ENCODE measurements at regions not wholly inside any gene's neighbourhood (a gene's known extent, or its start where the extent isn't known, plus 50 kb on each side); places are given as distances from the start of the nearest gene placed in this dataset.
"Not testable (repeated sequence)": the region's sequence is repeated elsewhere in the genome, so short reads cannot be mapped to it uniquely, and the experiment has no call there.

DNA sequence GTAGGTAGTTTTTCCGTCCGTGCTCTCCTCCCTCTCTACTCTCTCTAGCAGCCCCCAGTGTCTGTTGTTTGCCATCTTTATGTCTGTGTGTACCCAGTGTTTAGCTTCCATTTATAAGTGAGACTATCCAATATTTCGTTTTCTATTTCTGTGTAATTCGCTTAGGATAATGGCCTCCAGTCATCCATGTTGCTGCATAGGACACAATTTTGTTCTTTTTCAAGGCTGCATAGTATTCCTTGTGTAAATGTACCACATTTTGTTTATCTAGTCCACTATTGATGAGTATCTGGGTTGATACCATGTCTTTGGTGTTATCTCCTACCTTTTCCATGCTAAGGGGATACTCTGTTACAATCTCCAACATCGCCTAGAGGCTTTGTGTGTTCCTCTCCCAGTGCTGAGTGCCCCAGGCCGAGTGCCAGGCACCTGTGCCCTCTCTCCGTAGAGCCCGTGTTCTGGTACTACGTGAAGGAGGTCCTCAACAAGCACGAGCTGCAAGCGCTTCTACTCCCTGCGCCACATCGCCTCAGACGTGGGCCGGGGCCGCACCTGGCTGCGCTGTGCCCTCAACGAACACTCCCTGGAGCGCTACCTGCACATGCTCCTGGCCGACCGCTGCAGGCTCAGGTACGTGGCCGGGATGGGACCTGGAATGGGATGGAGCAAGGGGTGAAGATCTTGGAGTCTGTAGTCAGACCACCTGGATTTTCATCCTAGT, 51.0 kb downstream of the NPIPB11 start:
- not testable (repeated sequence) for DNase-seq (ENCODE audit: low read depth in 2 of 2)

DNA sequence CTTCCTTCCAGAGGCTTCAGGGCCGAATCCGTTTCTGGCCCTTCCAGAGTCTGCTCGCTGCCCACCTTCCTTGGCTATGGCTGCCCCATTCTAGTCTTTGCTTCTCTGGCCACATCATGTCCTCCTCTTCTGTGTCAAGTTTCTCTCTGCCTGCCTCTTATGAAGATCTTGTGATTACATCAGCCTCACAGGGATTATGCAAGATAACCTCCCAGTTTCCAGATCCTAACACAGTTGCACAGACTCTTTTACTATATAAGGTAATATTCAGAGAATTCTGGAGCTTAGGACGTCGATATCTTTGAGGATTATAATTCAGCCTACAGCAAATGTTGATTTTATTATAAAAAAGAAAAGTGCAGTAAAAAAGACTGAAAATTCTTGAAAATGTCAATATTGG, 52.1 kb downstream of the NPIPB11 start:
- DNase-seq (ENCODE audit: low read depth in 2 of 2), result not testable (repeated sequence)

GRCh38 chr16:29352617-29352999, 53.9 kb downstream of the NPIPB11 start:
- not testable (repeated sequence) for DNase-seq (ENCODE audit: low read depth in 2 of 2)

GRCh38 chr16:29351970-29352616, 54.4 kb downstream of the NPIPB11 start:
- DNase-seq (ENCODE audit: low read depth in 2 of 2), result not testable (repeated sequence)

DNA sequence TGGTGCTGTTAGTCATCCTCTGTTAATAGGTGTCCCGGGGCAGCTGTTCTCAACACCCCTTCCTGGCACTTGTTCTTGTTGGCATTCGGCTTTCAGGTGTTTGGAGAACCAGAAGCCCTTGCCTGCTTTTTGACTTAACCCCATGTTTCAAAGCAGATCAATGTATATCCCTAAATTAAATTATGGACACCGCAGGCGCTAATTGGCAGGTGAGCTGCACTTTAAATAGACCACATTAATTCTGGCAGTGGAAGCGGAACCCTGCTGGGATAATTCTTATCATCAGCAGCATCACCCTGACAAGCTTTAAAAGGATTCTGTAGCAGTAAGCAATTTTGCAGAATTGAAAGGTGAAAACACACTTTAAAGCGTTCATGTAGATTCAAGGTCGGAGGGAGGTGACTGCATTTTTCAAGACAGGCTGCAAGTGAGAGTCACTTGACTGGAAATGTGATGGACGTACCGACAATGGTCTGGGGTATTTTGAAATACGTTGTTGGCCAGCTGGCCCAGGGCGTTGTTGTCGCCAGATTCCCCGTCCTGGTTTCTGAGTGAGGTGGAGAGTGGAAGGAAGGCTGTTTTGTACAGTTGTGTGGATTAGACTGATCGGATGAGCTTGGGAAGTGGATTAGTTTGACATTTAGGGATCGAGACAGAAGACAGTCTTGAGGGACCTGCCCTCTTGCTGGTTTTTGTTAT, 55.1 kb downstream of the NPIPB11 start:
- DNase-seq (ENCODE audit: low read depth in 2 of 2), result not testable (repeated sequence)

- DNase-seq (ENCODE audit: low read depth in 2 of 2), result not testable (repeated sequence)
These were observed 56.5 kb downstream of the NPIPB11 start for GRCh38 chr16:29349966-29350365.

DNA sequence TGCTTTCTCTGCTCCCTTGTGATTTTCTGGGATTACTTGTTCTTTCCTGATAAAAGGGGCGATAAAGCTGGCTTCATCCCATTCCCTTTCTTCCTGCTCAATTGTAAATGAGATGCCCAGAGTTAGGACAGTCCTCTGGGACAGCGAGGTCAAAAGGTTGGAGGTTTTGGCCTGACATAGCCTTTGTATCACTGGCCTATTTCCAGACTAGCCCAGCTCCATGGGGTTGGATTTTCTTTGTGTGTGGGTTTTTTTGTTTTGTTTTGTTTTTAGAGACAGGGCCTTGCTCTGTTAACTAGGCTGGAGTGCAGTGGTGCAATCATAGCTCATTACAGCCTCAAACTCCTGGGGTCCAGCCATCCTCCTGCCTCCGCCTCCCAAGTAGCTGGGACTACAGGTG, 57.8 kb downstream of the NPIPB11 start:
- DNase-seq (ENCODE audit: low read depth in 2 of 2), result not testable (repeated sequence)

DNA sequence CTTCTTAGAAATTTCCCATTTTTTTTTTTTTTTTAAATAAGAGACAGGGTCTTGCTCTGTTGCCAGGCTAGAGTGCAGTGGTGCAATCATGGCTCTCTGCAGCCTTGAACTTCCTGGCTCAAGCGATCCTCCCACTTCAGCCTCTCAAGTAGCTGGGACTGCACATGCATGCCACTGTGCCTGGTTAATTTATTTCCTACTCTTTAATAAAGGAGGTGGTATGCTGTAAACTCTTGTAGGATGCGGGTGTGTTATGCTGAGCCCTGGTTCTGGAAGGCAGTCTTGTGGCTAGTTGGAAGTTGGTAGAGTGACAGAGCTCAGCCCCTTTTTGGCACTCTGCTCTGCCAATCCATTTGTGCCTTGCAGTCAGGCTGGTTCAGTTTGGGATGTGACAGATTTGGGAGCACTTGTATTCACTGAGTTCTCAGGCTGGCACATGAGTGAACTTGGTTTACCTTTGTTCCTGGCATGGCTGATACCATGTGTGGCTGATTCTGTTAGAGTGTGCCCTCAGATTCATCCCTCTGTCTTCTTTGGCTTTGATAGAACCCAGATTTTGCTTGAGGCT, 58.3 kb downstream of the NPIPB11 start:
- DNase-seq (ENCODE audit: low read depth in 2 of 2), result not testable (repeated sequence)

DNA sequence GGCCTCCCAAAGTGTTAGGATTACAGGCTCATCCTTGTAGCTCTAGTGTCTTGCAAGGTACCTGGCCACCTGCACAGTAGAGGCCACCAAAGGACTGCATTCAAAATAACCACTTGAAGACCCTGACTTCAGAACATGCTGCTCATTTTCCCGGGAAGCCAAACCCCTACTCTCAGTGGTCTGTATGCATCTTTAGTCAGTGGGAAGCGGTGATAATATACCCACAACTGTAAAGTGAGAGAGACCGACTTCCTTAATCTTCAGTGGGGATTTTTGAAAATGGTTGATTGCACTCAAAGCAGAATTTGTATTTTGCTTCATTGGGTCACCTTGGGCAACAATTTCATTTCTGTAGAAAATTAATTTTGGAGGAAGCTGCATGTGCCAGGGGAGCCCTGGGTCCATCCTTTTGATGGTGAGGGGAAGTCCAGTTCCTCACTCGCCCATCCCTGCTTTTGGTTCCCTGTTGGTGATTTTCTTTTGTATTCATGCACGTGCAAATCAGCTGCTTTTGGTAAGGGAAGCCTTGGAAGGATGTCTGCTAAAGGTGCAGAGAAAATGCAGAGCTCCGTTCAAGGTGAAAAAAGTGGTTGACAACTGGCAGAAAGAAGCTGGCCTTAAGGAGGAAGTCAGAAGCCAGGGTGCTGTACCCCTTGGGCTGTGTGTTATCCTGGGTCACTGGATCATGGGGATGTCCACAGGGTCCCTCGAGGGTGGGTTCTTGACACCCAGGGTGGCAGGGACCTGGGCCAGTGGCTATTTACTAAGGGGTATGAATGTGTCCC, 59.5 kb downstream of the NPIPB11 start:
- DNase-seq (ENCODE audit: low read depth in 2 of 2), result not testable (repeated sequence)

GRCh38 chr16:29346203-29346602, 60.3 kb downstream of the NPIPB11 start:
- DNase-seq (ENCODE audit: low read depth in 2 of 2), result not testable (repeated sequence)

DNA sequence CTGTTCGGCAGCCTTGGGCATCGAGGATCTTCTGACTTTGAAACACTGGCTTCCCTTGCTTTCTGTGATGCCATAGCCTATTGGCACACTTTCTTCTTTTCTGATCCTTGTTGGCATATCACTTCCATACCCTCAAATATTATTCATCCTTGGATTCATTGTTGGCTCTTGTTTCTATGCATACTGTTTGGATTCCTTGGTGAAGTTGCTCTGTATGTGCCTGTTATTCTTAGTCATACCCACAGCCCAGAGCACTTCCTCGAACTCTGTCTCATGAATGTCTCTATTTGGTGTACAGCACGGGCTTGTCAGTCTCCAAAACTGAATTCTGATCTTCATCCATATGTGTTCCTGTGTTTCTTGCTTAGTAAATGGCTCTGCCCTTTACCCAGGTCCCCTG, 63.6 kb downstream of the NPIPB11 start:
- not testable (repeated sequence) for DNase-seq (ENCODE audit: low read depth in 2 of 2)

DNA sequence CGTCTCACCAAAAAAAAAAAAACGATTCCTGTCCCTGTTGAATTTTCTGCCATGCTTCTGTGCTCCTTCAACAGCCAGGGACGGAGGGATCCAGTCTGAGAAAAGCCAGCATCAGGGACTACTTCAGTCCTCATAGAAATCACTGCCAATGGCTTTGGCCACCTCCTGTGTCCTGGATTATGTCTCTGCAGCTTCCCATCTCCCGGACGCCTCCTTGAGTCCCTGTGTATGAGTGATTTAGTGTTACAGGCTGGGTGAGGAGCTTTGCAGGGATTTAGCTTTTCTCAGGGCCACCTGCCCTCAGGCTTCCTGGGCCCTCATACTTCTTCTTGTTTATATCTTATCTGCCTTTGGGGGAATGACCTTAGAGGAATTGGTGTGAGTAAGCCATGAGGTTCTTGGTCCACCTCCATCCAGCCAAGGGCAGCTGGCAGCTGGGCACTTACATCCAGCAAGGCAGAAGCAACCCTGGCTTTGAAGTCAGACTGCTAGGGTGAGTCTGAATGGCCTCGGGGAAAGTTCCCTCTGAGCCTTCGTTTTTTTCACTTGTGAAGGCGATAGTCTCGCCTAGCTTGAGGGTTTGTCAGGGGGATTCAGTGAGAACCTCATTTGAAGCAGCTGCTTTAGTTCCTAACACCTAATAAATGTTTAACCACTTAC, 65.6 kb downstream of the NPIPB11 start:
- not testable (repeated sequence) for DNase-seq (ENCODE audit: low read depth in 2 of 2)

- not testable (repeated sequence) for DNase-seq (ENCODE audit: low read depth in 2 of 2)
These were observed 66.3 kb downstream of the NPIPB11 start for GRCh38 chr16:29340235-29340634.

- not testable (repeated sequence) for DNase-seq (ENCODE audit: low read depth in 2 of 2)
These were observed 67.5 kb downstream of the NPIPB11 start for GRCh38 chr16:29338821-29339700.

DNA sequence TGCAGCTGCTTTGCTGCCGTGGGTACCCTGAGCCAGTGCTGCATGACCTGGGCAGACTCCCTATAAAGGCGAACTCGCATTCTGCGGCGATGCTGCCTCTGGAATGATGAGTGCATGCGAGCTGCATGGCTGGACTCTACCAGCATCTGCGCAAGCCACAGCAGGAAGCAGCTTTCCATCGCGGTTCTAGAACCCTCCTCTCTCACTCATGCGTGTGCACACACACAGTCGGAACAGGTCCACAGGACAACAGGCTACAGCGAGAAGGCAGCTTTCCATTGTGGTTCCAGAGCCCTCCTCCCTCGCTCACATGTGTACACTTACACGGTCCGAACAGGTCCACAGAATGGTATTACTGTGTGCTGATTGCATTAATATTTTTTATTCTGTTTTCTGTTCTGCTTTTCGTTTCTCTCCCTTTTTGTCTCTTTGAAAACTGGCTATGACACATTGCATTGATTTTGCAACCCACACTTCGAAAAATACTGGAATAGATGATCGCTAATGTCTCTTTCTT, 69.1 kb downstream of the NPIPB11 start:
- not testable (repeated sequence) for DNase-seq (ENCODE audit: low read depth in 2 of 2)

- not testable (repeated sequence) for DNase-seq (ENCODE audit: low read depth in 2 of 2)
These were observed 71.0 kb downstream of the NPIPB11 start for GRCh38 chr16:29335549-29335846.

DNA sequence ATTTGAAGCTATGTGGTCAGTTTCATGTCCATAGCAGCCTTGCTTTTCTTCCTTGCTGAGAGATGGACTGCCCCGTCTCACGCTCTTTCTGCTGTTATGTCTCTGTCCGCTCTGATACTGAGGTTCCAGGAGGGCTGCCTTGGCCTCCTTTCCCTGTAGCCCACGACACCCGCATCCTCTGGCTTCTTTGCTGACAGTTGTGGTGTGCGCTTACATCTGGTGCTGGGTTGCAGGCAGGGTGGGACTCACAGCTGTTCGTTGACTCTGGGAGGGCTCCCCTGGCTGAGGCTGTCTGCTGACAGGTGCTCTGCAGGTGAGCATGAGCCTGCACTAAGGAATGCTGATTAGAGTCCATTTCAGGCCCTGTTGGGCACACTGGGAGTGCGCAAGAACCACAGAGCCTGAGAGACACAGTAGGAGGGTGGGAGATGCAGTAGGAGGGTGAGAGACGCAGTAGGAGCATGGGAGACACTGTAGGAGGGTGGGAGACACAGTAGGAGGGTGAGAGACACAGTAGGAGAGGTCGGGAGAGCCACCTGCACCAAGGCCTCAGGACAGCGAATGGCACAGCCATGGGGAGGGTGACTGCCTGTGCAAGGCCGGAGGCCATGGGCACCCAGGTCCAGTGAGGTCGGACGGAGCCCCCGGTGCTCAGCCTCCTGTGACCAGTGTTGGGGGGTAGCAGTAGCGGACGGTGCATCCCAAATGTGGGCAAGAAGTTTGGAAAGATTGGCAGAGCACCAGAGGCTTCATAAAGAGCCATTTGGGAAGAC, 71.5 kb downstream of the NPIPB11 start:
- DNase-seq (ENCODE audit: low read depth in 2 of 2), result not testable (repeated sequence)

DNA sequence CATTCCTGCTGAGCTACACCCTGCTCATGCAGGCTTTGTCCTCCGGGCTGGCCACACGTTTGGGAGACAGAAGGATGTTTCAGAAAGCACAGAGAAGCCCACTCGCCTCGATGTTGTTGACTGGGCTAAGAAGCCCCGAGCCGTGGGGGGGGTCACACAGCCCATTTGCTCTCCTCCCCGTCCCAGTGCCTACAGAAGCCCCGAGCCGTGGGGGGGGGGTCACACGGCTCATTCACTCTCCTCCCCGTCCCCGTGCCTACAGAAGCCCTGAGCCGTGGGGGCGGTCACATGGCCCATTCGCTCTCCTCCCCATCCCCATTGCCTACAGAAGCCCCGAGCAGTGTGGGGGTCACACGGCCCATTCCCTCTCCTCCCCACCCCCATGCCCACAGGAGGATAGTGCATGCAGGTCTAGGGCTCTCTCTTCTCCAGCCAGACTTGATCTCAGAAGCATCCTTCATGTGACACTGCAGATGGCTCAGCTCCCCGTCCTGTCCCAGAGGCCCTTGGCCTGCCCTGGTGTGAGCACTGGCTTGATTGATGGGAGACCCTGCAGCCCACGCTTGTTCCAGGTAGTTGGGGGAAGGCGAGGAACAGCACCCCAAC, 72.9 kb downstream of the NPIPB11 start:
- not testable (repeated sequence) for DNase-seq (ENCODE audit: low read depth in 2 of 2)

DNA sequence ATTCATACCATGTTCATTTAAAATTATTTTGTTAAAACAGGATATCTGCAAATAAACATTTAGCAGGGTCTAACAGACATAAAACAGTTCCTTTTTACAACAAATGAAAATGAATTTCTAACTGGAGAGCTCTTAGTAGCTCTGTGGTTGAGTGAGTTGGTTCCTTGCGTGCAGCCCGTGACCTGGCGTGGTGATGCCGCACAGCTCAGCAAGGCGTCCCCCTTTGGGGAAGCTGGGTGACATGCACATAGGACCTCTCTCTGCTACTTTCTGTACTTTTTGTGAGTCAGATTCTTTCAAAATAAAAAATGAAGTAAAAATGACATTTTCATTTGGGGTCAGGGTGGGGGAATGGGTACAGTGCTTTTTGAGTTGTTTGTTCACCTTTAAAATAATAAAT, 75.9 kb downstream of the NPIPB11 start:
- not testable (repeated sequence) for DNase-seq (ENCODE audit: low read depth in 2 of 2)
